Naive thymus-derived CD4-positive, alpha-beta T cell (primary cell): ENCODE measurements at regions not wholly inside any gene's neighbourhood (a gene's known extent, or its start where the extent isn't known, plus 50 kb on each side); places are given as distances from the start of the nearest gene placed in this dataset.

Experiments used
- ATAC-seq: fragments of 150-1000 bp; cut with Tn5 transposase; 2 replicates; pipeline ENCODE4 v1.10.0; 2021; ENCODE audit warnings: mild to moderate bottlenecking, moderate library complexity
- CTCF ChIA-PET: fragments of 350-600 bp; sonication (Branson Sonifier 250); formaldehyde crosslinking; loops from one replicate; lab custom pipeline; 2021; ENCODE audit warnings: antibody characterized with exemption; lab: Charles Lee
- POLR2A ChIA-PET: fragments of 350-600 bp; sonication (Branson Sonifier 250); formaldehyde crosslinking; loops from one replicate; lab custom pipeline; 2021; ENCODE audit warnings: antibody characterized with exemption, inconsistent platforms; lab: Charles Lee
- DNase-seq, 9 donors: peaks; one replicate each; pipeline versions ENCODE4 v3.0.0 to v3.0.0-alpha.2; 2020 to 2022; ENCODE audit warnings: mixed read lengths in 1 of 9
- H3K27ac ChIP-seq: one replicate; pipeline ENCODE4 v1.7.0; 2013; ENCODE audit warnings: mild to moderate bottlenecking, low read depth, low read length, moderate library complexity
- H3K27me3 ChIP-seq, 2 donors: one replicate each; pipeline ENCODE4 v1.7.0; 2013; ENCODE audit warnings: low read length in 2 of 2, mild to moderate bottlenecking in 2 of 2, moderate library complexity in 2 of 2; ENCODE audit not compliant: control insufficient read depth in 2 of 2, insufficient read depth in 2 of 2
- H3K36me3 ChIP-seq, 3 experiments: 1 replicate in 2 of 3; 2 replicates in 1 of 3; pipeline ENCODE4 v1.7.0; 2013; ENCODE audit warnings: low read length in 3 of 3, mild to moderate bottlenecking in 3 of 3, moderate library complexity in 1 of 3; ENCODE audit not compliant: insufficient read depth in 3 of 3, control insufficient read depth in 2 of 3
- H3K4me1 ChIP-seq, 2 donors: one replicate each; pipeline ENCODE4 v1.7.0; 2013; ENCODE audit warnings: low read length in 2 of 2, mild to moderate bottlenecking in 2 of 2, moderate library complexity in 1 of 2; ENCODE audit not compliant: control insufficient read depth in 2 of 2, insufficient read depth in 2 of 2
- H3K4me3 ChIP-seq: 2 replicates; pipeline ENCODE4 v1.7.0; 2013; ENCODE audit warnings: mild to moderate bottlenecking, low read length
- H3K9me3 ChIP-seq, 3 experiments: 1 replicate in 2 of 3; 2 replicates in 1 of 3; pipeline ENCODE4 v1.7.0; 2013; ENCODE audit warnings: low read length in 3 of 3; ENCODE audit not compliant: control insufficient read depth in 2 of 3
- H3K27ac Mint-ChIP-seq, 9 donors: one replicate each; pipeline ENCODE4 v1.8.0; 2020 to 2022; ENCODE audit warnings: mixed read lengths in 9 of 9, mild to moderate bottlenecking in 8 of 9, moderate library complexity in 5 of 9, inconsistent platforms in 2 of 9
- H3K27me3 Mint-ChIP-seq, 5 donors: one replicate each; pipeline ENCODE4 v1.8.0; 2021 to 2022; ENCODE audit warnings: mixed read lengths in 5 of 5, mild to moderate bottlenecking in 1 of 5
- H3K36me3 Mint-ChIP-seq, 5 donors: one replicate each; pipeline ENCODE4 v1.8.0; 2020 to 2022; ENCODE audit warnings: mixed read lengths in 5 of 5, mild to moderate bottlenecking in 3 of 5, inconsistent platforms in 1 of 5
- H3K4me1 Mint-ChIP-seq, 7 donors: one replicate each; pipeline ENCODE4 v1.8.0; 2020 to 2022; ENCODE audit warnings: mixed read lengths in 7 of 7, mild to moderate bottlenecking in 3 of 7, inconsistent platforms in 1 of 7
- H3K4me3 Mint-ChIP-seq, 10 donors: one replicate each; pipeline ENCODE4 v1.8.0; 2020 to 2022; ENCODE audit warnings: mild to moderate bottlenecking in 10 of 10, mixed read lengths in 10 of 10, moderate library complexity in 6 of 10, inconsistent platforms in 2 of 10
- H3K9me3 Mint-ChIP-seq, 11 donors: one replicate each; pipeline ENCODE4 v1.8.0; 2020 to 2022; ENCODE audit warnings: mixed read lengths in 11 of 11, mild to moderate bottlenecking in 4 of 11, inconsistent platforms in 1 of 11, moderate library complexity in 1 of 11
- intact Hi-C, 2 donors: fragments of 100-400 bp; cut with micrococcal nuclease; formaldehyde crosslinking; loops; one replicate each; pipeline ENCODE4 v1.15.1; 2023

DNA sequence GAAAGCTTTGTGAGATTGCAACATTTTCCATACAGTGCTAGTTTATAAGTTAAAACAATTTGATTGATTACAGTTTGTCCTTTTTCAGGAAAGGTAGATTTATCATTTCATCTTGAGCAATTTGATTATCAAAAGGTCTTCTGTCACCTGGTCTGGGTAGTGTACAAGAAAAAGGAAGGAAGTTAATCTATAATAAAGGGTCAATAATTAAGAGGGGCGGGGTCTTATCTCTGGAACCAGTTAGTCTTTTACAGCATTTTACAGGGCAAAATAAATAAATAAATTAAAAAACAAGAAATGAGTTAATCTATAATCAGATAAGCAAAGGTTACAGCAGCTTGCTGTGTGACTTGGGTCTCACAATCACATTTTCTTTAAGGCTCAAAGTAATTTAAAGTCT, 277.8 kb upstream of the GYPC start:
- peaks cover 6 to 23% (median 20%) of the 10 kb centered on the region in 5 donors for H3K27me3 Mint-ChIP-seq
- intact Hi-C loops = no loop called here
- no peaks in the 10 kb centered on the region for H3K4me1 Mint-ChIP-seq
- ATAC-seq = no peak
- H3K4me3 Mint-ChIP-seq = no peak overlapping the region
- H3K36me3 Mint-ChIP-seq = no peaks in the 10 kb centered on the region
- H3K9me3 ChIP-seq = no peaks in the 10 kb centered on the region
- H3K27me3 ChIP-seq = no peaks in the 10 kb centered on the region
- no peak overlapping the region for H3K27ac ChIP-seq
- H3K4me3 ChIP-seq = no peak overlapping the region
- H3K4me1 ChIP-seq = no peaks in the 10 kb centered on the region
- H3K27ac Mint-ChIP-seq = no peak overlapping the region
- no peaks in the 10 kb centered on the region for H3K36me3 ChIP-seq
- H3K9me3 Mint-ChIP-seq = peaks cover 0 to 2% (median 0%) of the 10 kb centered on the region in 11 donors
- ChIA-PET POLR2A (interaction anchor here (0.7 kb wide), 1 partner anchor 839 kb away, joined by 3 read pairs; no protein-coding TSS in a partner anchor), CTCF (no interaction called here)
- DNase-seq = no peak

DNA sequence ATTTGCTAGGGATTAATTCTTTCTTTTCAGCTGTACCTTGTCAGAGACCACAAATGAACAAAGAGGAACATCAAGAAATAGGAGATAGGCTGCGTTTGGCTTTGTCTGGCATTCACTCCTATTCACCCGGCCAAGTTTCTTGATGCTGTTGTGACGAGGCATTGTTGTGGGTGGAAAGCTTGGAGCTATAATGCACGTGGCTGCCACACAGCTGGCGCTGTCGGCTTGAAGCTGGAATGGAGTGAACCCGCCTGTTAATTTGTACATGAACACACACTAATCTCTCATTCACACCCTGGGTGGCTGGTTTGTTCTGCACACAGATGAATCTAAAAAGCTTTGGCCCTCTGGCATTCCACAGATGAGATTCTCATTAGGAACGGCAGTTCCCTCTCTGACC, 274.9 kb upstream of the GYPC start:
- Mint-ChIP-seq H3K4me1 (no peaks in the 10 kb centered on the region), H3K27me3 (peaks cover 6 to 23% (median 20%) of the 10 kb centered on the region in 5 donors), H3K9me3 (peaks cover 1 to 5% (median 2%) of the 10 kb centered on the region in 11 donors), H3K36me3 (no peaks in the 10 kb centered on the region), H3K27ac (no peak overlapping the region), H3K4me3 (no peak overlapping the region)
- ATAC-seq (no peak), DNase-seq (no peak)
- intact Hi-C loops = no loop called here
- Histone ChIP-seq H3K27ac (no peak overlapping the region), H3K36me3 (no peaks in the 10 kb centered on the region), H3K4me1 (no peaks in the 10 kb centered on the region), H3K27me3 (no peaks in the 10 kb centered on the region), H3K9me3 (no peaks in the 10 kb centered on the region), H3K4me3 (no peak overlapping the region)
- ChIA-PET CTCF (no interaction called here), POLR2A (no interaction called here)

DNA sequence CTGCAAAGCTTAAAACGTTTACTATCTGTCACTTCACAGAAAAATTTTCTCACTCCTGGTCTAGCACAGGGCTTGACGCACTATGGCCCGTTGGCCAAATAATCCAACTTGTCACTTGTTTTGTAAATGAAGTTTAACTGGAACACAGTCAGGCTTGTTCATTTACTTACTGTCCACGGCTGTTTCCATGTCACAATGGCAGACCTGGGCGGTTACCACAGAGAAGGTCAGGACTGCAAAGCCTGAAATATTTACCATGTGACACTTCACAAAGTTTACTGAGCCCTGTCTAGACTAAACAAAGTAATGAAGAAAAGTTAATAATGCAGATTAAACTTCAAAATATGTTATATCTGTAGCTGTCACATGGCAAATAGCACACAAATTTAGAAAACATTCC, 273.0 kb upstream of the GYPC start:
- Histone ChIP-seq H3K27ac (no peak overlapping the region), H3K27me3 (no peaks in the 10 kb centered on the region), H3K36me3 (no peaks in the 10 kb centered on the region), H3K4me1 (no peaks in the 10 kb centered on the region), H3K9me3 (peaks cover 0 to 7% (median 0%) of the 10 kb centered on the region in 3 experiments), H3K4me3 (no peak overlapping the region)
- H3K4me1 Mint-ChIP-seq = no peaks in the 10 kb centered on the region
- peaks cover 6 to 22% (median 14%) of the 10 kb centered on the region in 11 donors for H3K9me3 Mint-ChIP-seq
- ATAC-seq (no peak), DNase-seq (no peak)
- no peak overlapping the region for H3K27ac Mint-ChIP-seq
- intact Hi-C loops = no loop called here
- peaks cover 4 to 21% (median 17%) of the 10 kb centered on the region in 5 donors for H3K27me3 Mint-ChIP-seq
- POLR2A ChIA-PET = no interaction called here
- no peak overlapping the region for H3K4me3 Mint-ChIP-seq
- peaks cover 0 to 5% (median 0%) of the 10 kb centered on the region in 5 donors for H3K36me3 Mint-ChIP-seq
- CTCF ChIA-PET = no interaction called here

DNA sequence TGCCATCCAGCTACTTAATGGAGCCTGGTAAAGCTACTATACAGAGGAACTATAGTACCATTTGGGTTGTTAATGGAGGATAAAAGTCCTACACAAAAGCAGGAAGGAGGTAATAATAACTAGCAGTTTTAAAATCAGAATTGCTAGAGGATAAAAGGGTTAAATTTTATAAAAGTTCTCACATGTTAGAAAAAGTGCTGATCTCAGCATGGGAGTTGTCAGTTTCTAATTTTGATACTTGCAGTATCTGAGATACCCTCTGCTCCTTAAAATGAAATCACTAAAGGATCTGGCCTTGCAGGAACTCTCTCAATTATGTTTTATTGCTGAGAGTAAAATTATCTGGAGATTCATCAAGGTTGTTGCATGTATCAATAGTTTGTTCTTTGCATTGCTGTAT, 272.2 kb upstream of the GYPC start:
- H3K36me3 ChIP-seq = no peaks in the 10 kb centered on the region
- Mint-ChIP-seq H3K27ac (no peak overlapping the region), H3K4me1 (no peaks in the 10 kb centered on the region), H3K36me3 (peaks cover 0 to 5% (median 0%) of the 10 kb centered on the region in 5 donors), H3K9me3 (peaks cover 6 to 22% (median 14%) of the 10 kb centered on the region in 11 donors), H3K4me3 (no peak overlapping the region), H3K27me3 (peaks cover 1 to 21% (median 17%) of the 10 kb centered on the region in 5 donors)
- H3K27ac ChIP-seq = no peak overlapping the region
- H3K27me3 ChIP-seq = no peaks in the 10 kb centered on the region
- no peaks in the 10 kb centered on the region for H3K4me1 ChIP-seq
- DNase-seq (no peak), ATAC-seq (no peak)
- H3K4me3 ChIP-seq = no peak overlapping the region
- CTCF ChIA-PET = no interaction called here
- H3K9me3 ChIP-seq = peaks cover 0 to 7% (median 0%) of the 10 kb centered on the region in 3 experiments
- intact Hi-C loops = no loop called here
- POLR2A ChIA-PET = no interaction called here

DNA sequence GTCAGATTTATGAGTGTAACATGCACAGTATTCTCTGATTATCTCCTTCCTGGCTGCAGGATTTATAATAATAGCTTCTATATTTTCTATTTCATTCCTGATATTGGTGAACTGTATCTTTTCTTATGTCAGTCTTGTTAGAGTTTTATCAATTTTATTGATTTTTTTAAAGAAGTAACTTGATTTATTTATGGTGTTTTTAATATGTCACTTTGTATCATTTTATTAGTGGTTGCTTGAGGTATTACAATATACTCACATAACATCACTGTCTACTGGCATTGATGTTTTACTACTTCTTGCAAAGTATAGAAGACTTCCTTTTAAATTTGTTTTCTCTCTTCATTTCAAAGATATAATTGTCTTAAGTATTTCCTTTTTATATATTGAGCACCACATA, 270.5 kb upstream of the GYPC start:
- DNase-seq (no peak), ATAC-seq (no peak)
- intact Hi-C loops = no loop called here
- H3K27me3 Mint-ChIP-seq = peaks cover 1 to 18% (median 10%) of the 10 kb centered on the region in 5 donors
- no peak overlapping the region for H3K4me3 Mint-ChIP-seq
- Histone ChIP-seq H3K9me3 (peaks cover 0 to 7% (median 0%) of the 10 kb centered on the region in 3 experiments), H3K4me1 (no peaks in the 10 kb centered on the region), H3K36me3 (no peaks in the 10 kb centered on the region), H3K4me3 (no peak overlapping the region), H3K27ac (no peak overlapping the region), H3K27me3 (no peaks in the 10 kb centered on the region)
- ChIA-PET POLR2A (no interaction called here), CTCF (no interaction called here)
- no peak overlapping the region for H3K27ac Mint-ChIP-seq
- H3K9me3 Mint-ChIP-seq = peaks cover 6 to 22% (median 14%) of the 10 kb centered on the region in 11 donors
- peaks cover 0 to 5% (median 0%) of the 10 kb centered on the region in 5 donors for H3K36me3 Mint-ChIP-seq
- no peaks in the 10 kb centered on the region for H3K4me1 Mint-ChIP-seq

DNA sequence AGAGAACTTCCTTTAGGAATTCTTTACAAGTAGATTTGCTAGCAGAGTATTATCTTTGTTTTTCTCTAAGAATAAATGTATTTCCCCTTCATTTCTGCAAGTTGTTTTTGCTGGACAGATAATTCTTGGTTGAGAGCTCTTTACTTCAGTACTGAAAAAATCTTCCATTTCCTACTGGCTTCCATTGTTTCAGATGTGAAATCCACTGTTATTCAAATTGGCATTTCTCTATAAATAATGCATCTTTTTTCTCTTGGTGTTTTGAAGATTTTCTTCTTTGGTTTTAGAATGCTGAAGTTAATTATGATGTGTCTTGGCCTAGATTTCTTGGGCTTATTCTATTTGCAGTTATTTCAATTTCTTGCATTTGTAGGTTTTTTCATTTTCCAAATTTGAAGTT, 270.0 kb upstream of the GYPC start:
- ATAC-seq (no peak), DNase-seq (no peak)
- H3K4me3 Mint-ChIP-seq = no peak overlapping the region
- Histone ChIP-seq H3K27ac (no peak overlapping the region), H3K4me3 (no peak overlapping the region), H3K27me3 (no peaks in the 10 kb centered on the region), H3K9me3 (peaks cover 0 to 7% (median 0%) of the 10 kb centered on the region in 3 experiments), H3K36me3 (no peaks in the 10 kb centered on the region), H3K4me1 (no peaks in the 10 kb centered on the region)
- peaks cover 4 to 22% (median 14%) of the 10 kb centered on the region in 11 donors for H3K9me3 Mint-ChIP-seq
- ChIA-PET CTCF (no interaction called here), POLR2A (no interaction called here)
- H3K4me1 Mint-ChIP-seq = no peaks in the 10 kb centered on the region
- no peak overlapping the region for H3K27ac Mint-ChIP-seq
- intact Hi-C loops = no loop called here
- peaks cover 0 to 13% (median 6%) of the 10 kb centered on the region in 5 donors for H3K27me3 Mint-ChIP-seq
- peaks cover 0 to 5% (median 0%) of the 10 kb centered on the region in 5 donors for H3K36me3 Mint-ChIP-seq

DNA sequence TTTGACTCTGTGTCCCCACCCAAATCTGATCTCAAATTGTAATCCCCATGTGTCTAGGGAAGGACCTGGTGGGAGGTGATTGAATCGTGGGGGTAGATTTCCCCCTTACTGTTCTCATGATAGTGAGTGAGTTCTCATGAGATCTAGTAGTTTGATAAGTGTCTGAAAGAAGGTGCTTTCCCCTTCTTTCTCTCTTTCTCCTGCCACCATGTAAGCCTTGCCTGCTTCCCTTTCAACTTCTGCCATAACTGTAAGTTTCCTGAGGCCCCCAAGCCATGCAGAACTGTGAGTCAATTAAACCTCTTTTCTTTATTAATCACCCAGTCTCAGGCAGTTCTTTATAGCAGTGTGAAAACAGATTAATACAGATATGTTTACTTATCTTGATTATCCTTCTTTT, 266.5 kb upstream of the GYPC start:
- ATAC-seq (no peak), DNase-seq (no peak)
- POLR2A ChIA-PET = no interaction called here
- H3K27ac Mint-ChIP-seq = no peak overlapping the region
- Histone ChIP-seq H3K27ac (no peak overlapping the region), H3K9me3 (peaks cover 0 to 7% (median 0%) of the 10 kb centered on the region in 3 experiments), H3K4me3 (no peak overlapping the region), H3K27me3 (no peaks in the 10 kb centered on the region), H3K4me1 (no peaks in the 10 kb centered on the region), H3K36me3 (no peaks in the 10 kb centered on the region)
- peaks cover 0 to 5% (median 0%) of the 10 kb centered on the region in 5 donors for H3K36me3 Mint-ChIP-seq
- CTCF ChIA-PET = no interaction called here
- H3K4me3 Mint-ChIP-seq = no peak overlapping the region
- H3K4me1 Mint-ChIP-seq = peaks cover 0 to 2% (median 0%) of the 10 kb centered on the region in 7 donors
- peaks cover 0 to 8% (median 2%) of the 10 kb centered on the region in 5 donors for H3K27me3 Mint-ChIP-seq
- intact Hi-C loops = no loop called here
- H3K9me3 Mint-ChIP-seq = peaks cover 4 to 22% (median 14%) of the 10 kb centered on the region in 11 donors
